Fibroblast of peridontal ligament (primary cell): ENCODE measurements at regions not wholly inside any gene's neighbourhood (a gene's known extent, or its start where the extent isn't known, plus 50 kb on each side); places are given as distances from the start of the nearest gene placed in this dataset.

Experiments used
- DNase-seq: peaks from one replicate; pipeline ENCODE4 v3.0.0-alpha.2; 2010; ENCODE audit errors: extremely low read depth

DNA sequence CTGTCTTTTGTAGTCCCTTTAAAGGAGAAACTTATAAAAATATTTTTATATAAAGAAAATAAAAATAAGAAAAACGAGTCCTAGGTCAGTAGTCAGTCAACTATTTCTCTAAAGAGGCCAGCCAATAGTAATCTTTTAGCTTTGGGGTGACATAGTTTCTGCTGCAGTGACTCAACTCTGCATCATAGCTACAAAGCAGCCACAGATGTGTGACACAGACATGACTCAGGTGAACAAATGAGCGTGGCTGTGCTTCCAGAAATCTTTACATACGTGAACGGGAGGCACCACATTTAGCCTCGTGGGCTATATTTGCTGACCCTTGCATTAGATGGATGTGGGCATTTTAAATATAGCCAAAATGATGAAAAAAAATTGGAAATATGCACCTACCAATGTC is 1862.5 kb upstream of the TENM3 start:
- DNase-seq, result peak; percentile 63

DNA sequence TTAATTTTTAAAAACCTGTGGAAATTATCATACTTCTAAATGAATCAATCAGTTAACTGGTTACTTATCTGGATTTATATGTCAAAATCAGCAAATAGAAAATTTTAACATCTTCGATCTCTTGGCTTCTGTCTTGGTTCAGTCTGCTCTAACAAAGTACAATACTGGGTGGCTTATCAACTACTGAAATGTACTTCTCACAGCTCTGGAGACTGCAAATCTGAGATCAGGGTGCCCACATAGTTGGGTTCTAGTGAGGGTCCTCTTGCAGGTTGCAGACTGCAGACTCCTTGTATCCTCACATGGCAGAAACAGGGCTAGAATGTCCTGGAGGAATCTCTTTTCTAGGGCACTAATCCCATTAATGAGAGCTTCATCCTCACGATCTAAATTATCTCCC is 1851.6 kb upstream of the TENM3 start:
- DNase-seq, result no peak

DNA sequence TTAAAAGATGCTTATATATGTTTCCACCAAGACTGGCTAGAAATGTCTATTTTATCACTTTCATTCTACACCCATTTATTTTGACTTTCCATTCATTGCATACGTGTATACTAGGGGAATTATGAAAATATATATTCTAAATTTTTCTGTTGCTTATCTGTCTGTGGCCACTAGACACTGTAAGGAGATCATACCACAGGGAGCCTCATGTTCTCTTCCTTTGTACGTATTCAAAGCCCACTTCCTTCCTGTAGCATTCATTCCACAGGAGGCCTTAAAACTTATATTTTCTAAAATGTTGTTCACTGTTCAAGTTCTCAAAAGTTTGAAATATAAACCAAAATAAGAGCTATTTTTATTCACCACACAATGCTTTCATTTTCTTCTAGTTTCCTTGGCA is 1848.9 kb upstream of the TENM3 start:
- DNase-seq, result no peak

DNA sequence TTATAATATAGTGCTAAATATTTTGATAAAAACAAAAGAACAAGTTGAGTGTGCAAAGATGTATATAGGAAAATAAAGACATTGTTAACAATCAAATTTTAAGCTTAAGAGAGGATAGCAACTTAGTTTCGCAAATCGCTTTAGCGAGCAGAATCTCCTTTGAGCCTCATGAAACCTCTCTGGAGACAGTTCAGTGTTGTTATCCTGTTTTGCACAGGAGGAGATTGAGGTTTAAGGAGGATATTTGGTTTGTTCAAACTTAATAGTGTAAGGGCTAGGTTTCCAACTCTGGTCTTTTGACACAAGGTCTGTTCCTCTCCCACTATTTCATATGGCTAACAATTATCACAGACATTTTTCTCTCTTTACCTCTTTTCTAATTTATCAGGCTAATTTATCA is 1848.5 kb upstream of the TENM3 start:
- no peak for DNase-seq

DNA sequence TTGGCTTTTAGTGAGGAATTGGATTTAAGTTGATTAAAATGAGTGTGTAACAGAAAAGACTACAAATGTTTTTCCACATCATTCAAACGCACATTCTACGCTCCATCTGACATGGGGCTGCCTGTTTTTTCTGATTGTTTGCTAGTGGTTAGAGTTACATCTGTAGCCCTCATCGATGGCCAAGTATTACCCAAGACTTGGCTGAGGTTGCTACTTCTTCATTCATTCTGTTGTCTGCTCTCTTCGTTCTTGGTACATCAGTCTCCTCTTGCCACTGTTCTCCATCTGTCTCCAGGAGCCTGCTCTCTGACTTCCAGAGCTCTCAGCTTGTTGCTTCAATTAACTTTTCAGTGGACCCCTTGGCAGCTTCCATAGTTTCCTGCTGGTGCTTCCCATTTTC is 1844.6 kb upstream of the TENM3 start:
- DNase-seq, result peak; percentile 23

DNA sequence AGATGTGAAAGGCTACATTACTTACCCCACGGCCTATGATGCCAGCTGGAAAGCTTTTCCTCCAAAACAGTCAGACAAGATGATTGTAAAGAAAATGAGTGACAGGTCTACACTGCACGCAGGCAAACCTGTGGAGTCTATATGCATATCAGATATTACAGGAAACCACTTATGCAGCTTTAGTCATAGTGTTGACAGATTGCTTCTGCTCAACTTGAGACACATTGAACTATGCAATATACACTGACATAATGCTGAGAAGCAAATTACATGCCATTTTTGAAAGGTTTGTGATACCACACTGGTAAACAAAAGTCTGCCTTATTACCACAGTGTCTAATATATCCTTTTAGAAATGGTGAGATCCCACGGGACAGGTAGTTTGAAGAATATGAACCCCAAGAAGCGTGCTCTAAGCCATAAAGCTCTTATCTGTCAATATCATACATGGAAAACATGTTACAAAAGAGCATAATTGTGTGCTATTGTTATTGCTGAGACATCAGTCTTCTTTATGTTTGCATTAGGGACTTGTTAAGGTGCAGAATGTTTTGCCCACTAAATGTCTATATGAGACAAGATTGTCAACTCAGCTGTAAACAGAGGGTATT is 1835.8 kb upstream of the TENM3 start:
- no peak for DNase-seq

DNA sequence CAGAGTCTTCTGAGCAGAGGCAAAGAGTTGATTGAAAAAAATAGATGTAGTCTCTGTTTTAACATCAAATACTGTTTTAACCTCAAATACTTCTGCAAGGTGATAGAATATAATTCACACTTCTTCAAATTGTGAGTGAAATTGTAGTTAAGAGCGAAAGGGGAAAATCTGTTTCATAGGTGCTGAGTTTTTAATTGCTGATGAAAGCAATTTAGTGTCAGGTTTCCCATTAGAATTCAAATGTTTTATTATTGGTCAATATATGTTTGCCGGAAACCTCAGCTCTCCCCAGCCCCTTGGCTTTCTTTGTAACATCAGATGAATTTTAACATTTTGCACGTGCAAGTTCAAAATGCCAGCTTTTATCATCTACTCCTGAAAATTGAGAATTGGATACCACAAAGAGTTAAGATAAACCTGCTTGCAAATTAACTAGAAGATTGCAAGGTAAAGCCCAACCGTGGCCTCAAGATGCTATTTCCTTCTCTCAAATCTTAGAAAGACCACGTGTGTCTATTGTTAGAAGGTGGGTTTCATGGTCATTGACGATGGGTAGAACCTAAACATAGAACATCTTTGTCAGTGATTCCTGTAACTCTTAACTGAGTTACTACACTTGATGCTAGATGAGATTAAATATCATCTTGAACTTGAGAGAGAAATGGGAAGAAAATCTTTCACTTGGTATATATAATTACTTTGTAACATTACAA is 1824.2 kb upstream of the TENM3 start:
- no peak for DNase-seq

DNA sequence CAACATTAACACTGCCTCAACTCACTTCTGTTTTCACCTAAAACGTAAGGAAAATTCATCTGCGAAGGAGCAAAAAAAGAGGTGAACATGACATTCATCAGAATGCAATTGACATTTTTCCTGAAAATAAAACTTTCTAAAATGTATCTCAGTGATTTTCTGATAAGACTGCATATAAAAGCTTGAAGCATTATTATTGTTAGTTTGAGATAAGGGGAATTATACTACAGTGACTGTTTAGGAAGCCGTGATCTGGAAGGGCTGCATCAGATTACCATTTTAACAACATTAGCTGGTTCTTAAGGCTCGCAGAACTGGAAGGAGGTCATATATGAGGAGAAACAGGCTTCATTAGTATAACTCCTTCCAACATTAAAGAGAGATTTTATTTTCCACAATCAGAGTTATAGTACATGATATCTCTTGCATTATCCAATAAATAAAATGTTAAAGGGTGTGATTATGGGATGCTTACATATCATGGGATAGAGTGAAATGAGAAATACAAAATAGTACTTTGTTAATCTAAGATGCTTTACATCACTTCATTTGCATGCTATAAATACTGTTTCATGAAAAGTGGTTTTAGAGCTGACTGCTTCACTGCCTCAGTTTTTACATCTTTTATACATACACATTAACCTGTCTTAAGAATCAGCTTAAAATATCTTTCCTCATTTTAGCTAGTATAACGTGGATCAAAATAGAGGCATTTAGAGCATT is 1820.1 kb upstream of the TENM3 start:
- DNase-seq, result no peak

DNA sequence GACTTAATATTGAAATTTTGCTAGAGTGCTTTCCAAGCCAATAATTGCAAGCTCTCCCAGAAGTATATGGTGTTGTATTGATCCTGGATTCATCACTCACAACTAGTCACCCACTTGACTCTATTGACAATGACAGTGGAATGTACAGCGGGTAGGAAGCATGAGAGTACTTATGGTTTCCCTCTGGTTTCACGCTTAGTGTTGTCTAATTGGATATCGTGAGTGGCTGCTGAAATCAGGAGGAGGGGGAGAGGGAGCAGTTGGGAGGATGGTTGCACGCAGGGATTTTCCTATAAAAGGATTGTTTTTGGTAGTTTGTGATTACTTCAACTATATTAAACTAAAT is 1819.5 kb upstream of the TENM3 start:
- DNase-seq, result peak; percentile 50

DNA sequence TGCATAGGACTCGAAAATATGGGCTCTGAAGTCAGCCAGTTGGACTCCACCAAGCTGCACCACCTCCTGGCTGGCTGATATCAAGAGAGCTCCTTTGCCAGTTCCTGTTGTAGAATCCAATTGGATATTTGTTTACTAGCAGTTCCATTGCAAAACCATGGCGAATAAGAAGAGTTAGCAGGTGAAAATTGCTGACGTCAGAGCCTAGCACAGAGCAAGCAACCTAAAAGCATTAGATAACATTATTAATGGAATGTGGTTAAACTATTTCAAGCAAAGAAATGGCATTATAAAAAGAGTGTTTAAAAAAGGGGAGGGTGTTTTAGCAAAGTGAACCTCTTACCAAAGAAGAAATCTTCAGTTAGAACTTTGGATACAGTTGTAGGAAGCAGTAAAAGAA is 1816.3 kb upstream of the TENM3 start:
- no peak for DNase-seq

DNA sequence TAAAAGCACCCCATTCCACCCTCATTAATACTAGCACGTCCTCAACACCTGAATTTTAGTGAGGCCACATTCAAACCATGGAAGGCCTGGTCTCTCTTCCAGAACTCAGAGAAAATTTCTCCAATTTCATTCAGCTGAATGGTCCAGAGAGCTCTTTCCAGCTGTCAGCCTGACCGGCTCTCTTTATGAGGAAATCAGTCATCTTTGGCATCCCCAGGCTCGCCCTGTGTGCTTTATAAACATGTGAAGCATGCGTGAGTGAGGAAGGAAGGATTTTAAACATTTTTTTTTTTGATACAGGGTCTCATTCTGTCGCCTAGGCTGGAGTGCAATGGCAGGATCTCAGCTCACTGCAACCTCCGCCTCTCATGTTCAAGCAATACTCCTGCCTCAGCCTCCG is 1812.9 kb upstream of the TENM3 start:
- DNase-seq, result no peak

DNA sequence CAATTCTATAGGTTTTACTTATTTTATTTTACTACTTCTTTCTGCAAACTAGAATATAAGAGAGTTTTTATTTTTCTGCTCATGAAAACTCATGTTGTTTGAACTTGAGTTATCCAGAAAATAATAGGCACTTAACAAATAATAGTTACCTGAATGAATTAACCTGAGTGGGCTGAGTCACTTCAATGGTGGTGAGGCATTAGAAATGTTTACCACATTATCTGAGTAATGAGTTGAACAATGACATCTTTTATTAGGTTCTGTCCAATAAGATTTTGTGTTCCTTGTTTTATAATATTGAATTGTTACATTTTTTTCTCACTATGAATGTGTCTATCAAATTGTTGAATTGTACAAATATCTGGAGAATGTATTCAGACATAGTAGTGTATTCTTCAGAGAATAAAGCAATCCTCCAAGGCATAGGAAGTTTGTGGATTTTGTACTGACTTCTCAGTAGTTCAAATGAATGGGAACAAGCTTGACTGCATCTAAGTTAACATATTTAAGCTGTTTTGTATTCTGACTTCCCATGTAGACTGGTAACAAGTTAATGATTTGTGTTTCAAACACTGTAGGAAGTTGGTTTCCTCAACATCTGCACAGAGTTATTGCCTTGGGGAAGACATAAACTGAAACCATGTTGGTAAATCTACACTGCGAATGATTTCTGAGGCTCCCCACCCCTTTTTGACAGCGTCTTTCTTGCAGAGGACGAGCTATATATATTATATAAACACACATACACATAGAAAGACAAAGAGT is 1808.9 kb upstream of the TENM3 start:
- DNase-seq, result peak; percentile 8

DNA sequence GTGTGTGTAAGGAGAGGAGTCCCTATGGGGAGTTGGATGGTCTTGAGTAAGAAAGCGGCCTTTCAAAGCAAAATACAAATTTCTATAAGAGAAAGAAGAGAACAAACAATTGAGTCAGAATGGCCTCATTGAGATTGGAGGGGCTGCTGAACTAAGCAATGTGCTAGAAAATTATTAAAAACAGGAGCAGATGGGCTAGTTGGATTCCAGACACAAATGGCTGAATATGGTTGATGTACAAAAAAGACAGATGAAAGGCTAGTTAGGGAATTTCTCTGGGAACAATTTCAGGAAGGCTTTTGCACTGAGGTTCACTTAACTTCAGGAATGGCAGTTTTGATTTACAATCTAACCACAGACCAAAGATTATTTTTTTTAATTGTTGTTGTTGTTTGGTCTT is 1806.8 kb upstream of the TENM3 start:
- peak; percentile 4 for DNase-seq

DNA sequence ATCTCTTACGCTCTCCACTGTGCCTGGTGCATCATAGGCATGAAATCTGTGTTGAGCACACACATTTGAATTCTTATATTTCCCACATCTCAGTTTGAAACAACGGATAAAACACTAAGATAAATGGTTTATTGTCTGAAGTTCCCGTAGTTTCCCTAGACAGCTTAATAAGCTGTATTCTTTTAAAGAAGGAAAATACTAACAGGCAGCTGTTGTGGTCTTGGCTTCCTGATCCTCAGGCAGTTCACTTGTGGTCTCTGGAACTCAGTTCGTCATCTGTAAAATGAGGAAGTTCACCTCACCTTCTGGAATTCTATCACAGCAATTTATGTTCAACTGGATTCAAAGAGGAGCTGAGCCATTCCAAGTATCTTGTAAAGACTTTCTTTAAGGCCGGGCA is 1805.6 kb upstream of the TENM3 start:
- DNase-seq, result no peak

DNA sequence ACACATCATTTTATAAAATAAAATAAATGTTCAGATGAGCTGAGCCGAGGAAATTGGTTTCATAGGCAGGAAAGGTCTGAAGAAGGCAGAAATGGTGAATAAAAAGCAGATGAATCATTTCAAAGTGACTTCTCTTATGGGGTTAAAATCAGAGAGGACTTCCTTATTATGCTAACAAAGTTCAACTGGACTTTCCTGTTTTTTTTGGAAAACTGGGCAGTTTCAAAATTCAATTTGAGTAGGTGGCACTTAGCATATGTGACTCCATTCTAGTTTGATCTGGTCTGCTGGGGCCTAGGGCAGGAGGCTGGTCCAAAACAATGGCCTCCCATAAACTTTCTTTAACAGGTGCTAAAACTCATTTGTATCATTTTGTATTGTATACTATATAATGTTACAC is 1794.9 kb upstream of the TENM3 start:
- DNase-seq, result no peak

DNA sequence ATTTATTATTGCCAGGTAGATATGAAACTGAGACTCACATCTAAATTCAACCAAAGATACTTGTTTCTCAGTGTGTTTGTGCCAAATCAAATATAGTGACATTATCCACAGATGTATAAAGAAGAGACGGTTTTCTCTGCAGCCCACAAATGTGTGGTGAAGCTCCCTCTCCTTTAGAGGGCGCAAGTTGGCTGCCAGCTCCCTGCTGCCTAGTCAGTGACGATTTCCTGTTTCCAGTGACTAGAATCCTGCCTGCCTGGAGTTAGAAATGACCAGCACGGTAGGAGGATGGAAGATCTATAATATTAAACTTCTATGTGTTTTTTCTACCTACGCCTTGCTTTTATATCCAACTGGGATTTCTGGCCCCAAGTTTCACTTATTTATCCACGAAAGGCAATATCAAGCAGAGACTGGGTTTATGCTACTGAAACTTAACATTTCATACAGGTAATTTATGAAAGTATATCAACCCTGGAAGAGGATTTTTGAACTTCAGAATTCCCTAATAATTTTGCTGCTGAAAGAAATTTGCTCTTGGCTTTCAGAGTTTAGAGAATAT is 1793.7 kb upstream of the TENM3 start:
- peak; percentile 49 for DNase-seq

DNA sequence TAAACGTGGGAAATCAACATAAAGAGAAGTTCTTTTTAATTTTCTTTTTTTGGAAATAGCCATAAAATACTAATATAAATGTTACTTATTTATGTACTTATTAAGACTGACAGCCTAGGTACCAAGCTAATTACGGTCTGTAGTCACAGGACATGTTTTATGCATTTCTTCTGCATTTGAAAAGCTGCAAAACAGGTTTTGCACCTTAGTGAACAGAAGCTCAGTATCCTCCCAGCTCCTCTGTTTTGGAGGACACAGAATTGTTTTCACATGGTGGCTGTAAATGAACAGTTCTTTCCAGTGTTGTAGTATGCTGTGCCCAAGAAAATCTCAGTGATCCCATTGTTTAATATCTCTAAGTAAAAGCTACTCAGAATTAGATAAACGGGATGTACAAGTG is 1788.0 kb upstream of the TENM3 start:
- no peak for DNase-seq

DNA sequence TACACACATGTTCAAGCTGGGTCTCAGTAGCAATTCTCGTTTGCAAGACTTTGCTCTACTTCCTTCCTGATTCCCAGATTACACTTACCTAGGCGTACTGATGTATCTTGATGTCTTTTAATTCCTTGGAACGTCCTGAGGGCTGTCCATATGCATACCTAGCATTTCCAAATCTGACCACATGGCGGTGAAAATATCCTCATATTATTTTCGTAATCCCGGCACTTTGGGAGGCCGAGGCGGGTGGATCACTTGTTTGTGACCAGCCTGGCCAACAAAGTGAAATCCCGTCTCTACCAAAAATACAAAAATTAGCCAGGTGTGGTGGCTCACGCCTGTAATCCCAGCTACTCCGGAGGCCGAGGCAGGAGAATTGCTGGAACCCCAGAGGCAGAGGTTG is 1786.3 kb upstream of the TENM3 start:
- no peak for DNase-seq

DNA sequence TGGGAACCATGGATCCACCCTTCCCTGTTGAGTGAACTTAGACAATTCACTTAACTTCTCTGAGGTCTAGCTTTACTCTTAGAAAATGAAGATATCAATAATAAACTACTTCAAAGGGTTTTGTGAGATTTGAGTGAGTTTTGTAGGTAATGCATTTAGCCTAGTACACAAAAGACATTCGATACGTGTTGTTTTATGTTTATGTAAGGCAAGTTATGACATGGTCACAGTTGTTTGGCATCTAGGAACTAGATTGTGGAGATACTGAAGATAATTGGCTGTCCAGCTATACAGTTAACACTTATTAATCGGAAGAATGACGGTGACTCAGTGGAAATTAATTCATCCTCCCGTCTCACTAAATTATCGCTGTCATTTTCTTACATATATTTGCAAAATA is 1781.1 kb upstream of the TENM3 start:
- no peak for DNase-seq

DNA sequence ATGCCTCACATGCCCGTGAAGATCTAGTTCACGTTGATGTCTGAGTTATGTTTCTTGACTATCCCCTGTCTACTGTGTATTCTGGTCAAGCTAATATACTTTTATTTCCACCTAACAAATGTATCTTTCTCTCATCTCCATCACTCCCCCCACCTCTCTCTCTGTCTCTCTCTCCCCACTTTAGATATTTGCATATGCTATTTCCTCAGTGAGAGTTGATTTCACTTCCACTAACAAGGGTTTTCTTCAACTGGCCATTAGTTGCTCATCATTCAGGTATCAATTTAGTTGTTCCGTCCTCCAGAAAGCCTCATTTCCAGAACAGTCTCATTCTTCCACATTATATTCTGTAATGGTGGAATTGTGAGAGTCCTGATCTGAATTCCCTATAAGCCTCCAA is 1777.8 kb upstream of the TENM3 start:
- DNase-seq, result no peak

DNA sequence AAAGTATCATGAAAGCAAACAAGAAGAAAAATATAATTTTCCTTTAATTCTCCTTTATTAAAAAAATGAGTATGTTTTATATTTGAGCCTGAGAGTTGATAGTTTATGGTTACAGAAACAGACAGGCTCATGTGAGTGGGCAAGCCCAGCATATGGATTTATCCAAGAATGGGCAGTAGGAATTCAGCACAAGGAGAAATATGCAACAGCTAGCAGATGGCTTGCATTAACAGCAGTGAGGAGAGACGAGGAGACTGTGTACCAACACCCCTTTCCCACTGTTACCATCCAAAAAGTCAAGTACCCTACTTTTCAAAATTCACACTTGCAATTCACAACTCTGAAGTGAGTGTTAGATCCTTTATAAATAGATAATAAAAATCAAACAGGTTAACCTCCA is 1760.2 kb upstream of the TENM3 start:
- peak; percentile 19 for DNase-seq

DNA sequence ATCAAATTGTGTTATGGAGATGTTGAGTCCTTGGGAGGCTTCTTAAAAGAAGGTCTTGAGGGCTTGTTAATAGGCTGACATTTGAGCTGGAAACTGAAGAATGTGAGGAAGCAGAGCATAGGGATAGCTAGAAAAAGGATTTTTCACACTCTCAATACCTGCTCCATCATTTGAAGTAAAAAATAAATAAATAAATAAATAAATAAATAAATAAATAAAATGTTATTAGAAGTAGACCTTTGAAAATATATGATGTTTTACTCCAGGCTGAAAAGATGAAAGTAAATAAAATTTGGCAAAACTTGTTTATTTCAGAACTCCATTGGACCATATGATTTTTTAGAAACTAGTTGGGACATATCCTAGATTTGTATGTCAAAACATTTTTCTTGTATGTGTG is 1757.8 kb upstream of the TENM3 start:
- no peak for DNase-seq
